GM23338 (cell line): ENCODE measurements at regions not wholly inside any gene's neighbourhood (a gene's known extent, or its start where the extent isn't known, plus 50 kb on each side); places are given as distances from the start of the nearest gene placed in this dataset.
A peak's percentile ranks its signal among the peaks of the same experiment; 100 is the strongest.

Experiments
- ATAC-seq: fragments of 200-7000 bp; cut with Tn5 transposase; 3 replicates; pipeline ENCODE4 v1.9.1; 2020
- DNase-seq: peaks from one replicate; pipeline ENCODE4 v3.0.0-alpha.2; 2015; ENCODE audit warnings: low spot score
- H2AFZ ChIP-seq: fragments of 200-600 bp; sonication (generic); 2 replicates; pipeline ENCODE4 v1.8.0; 2016; ENCODE audit warnings: antibody characterized with exemption, mild to moderate bottlenecking, moderate library complexity
- H3F3A ChIP-seq: fragments of 200-600 bp; sonication (generic); replicated peaks from 2 replicates; pipeline ENCODE4 v1.8.0; 2017; ENCODE audit warnings: antibody characterized with exemption, mixed run types, low read depth
- H3K27ac ChIP-seq: fragments of 200-600 bp; sonication (generic); 2 replicates; pipeline ENCODE4 v1.6.1; 2016; ENCODE audit warnings: low read depth
- H3K27me3 ChIP-seq: fragments of 200-600 bp; sonication (generic); 2 replicates; pipeline ENCODE4 v1.8.0; 2016; ENCODE audit warnings: mild to moderate bottlenecking, mixed run types, moderate library complexity; ENCODE audit not compliant: insufficient read depth
- H3K36me3 ChIP-seq: fragments of 200-600 bp; sonication (generic); 2 replicates; pipeline ENCODE4 v1.8.0; 2016; ENCODE audit warnings: mild to moderate bottlenecking; ENCODE audit not compliant: insufficient read depth
- H3K4me1 ChIP-seq: fragments of 200-600 bp; sonication (generic); 2 replicates; pipeline ENCODE4 v1.8.0; 2016; ENCODE audit warnings: mild to moderate bottlenecking, moderate library complexity; ENCODE audit not compliant: insufficient read depth
- H3K4me2 ChIP-seq: fragments of 200-600 bp; sonication (generic); 2 replicates; pipeline ENCODE4 v1.7.1; 2017; ENCODE audit warnings: mixed run types
- H3K4me3 ChIP-seq: fragments of 200-600 bp; sonication (generic); 2 replicates; pipeline ENCODE4 v1.6.1; 2016; ENCODE audit warnings: mixed run types
- H3K79me2 ChIP-seq: fragments of 200-600 bp; sonication (generic); replicated peaks from 2 replicates; pipeline ENCODE4 v1.8.0; 2017; ENCODE audit warnings: mild to moderate bottlenecking; ENCODE audit not compliant: insufficient read depth
- H3K9me2 ChIP-seq: fragments of 200-600 bp; sonication (generic); 2 replicates; pipeline ENCODE4 v1.8.0; 2017; ENCODE audit not compliant: insufficient read depth
- H4K20me1 ChIP-seq: fragments of 200-600 bp; sonication (generic); replicated peaks from 2 replicates; pipeline ENCODE4 v1.8.0; 2017; ENCODE audit warnings: mild to moderate bottlenecking; ENCODE audit not compliant: insufficient read depth
- H3K27ac Mint-ChIP-seq: 2 replicates; pipeline ENCODE4 v1.8.0; 2020; ENCODE audit warnings: inconsistent platforms, mild to moderate bottlenecking, moderate library complexity, mixed read lengths
- H3K27me3 Mint-ChIP-seq: 3 replicates; pipeline ENCODE4 v1.8.0; 2022; ENCODE audit warnings: low read depth, mild to moderate bottlenecking, moderate library complexity, mixed read lengths, inconsistent platforms; ENCODE audit not compliant: insufficient read depth, poor library complexity
- H3K36me3 Mint-ChIP-seq: 3 replicates; pipeline ENCODE4 v1.8.0; 2021; ENCODE audit warnings: low read depth, mild to moderate bottlenecking, inconsistent platforms, moderate library complexity, mixed read lengths
- H3K4me1 Mint-ChIP-seq: 3 replicates; pipeline ENCODE4 v1.8.0; 2020; ENCODE audit warnings: mild to moderate bottlenecking, inconsistent platforms, mixed read lengths
- H3K4me3 Mint-ChIP-seq: 3 replicates; pipeline ENCODE4 v1.8.0; 2021; ENCODE audit warnings: moderate library complexity, mild to moderate bottlenecking, inconsistent platforms, mixed read lengths
- H3K9me3 Mint-ChIP-seq: 3 replicates; pipeline ENCODE4 v1.8.0; 2020; ENCODE audit warnings: moderate library complexity, mild to moderate bottlenecking, inconsistent platforms, mixed read lengths
- CTCF ChIP-seq, 2 experiments: fragments of 200-600 bp in 1 of 2; sonication (generic) in 1 of 2; conservative IDR thresholded peaks; 2 replicates each; pipeline versions ENCODE4 v1.5.1 to v1.6.1; 2016 to 2017; ENCODE audit warnings: antibody characterized with exemption in 2 of 2, low read depth in 2 of 2, mild to moderate bottlenecking in 2 of 2, moderate library complexity in 1 of 2
- EZH2 ChIP-seq: fragments of 200-600 bp; sonication (generic); IDR thresholded peaks from one replicate; pipeline ENCODE4 v1.8.0; 2017; ENCODE audit warnings: antibody characterized with exemption, mild to moderate bottlenecking, low read depth; ENCODE audit not compliant: unreplicated experiment
- REST ChIP-seq: IDR thresholded peaks from one replicate; pipeline ENCODE4 v1.6.1; 2018; ENCODE audit warnings: antibody characterized with exemption; ENCODE audit not compliant: unreplicated experiment
- STAT1 ChIP-seq: IDR thresholded peaks from one replicate; pipeline ENCODE4 v1.6.1; 2016; ENCODE audit warnings: antibody characterized with exemption; ENCODE audit not compliant: unreplicated experiment

- TF ChIP-seq REST (no peak), CTCF (conservative IDR thresholded peaks at IDR 0.05; ENCODE audit: low read depth in 2 of 2) (peak; percentile 22 to 62; a peak in 3 of 4 replicates)
Measured at GRCh38 chr2:120949027-120949956, 213.6 kb downstream of the GLI2 start.

GRCh38 chr2:120949957-120950590 lies 214.4 kb downstream of the GLI2 start:
- Mint-ChIP-seq H3K9me3 (no peaks in the 10 kb centered on the region), H3K4me1 (no peaks in the 10 kb centered on the region; the same call in 1 of the 3 replicates), H3K27me3 (peaks cover 6% of the 10 kb centered on the region), H3K4me3 (no peak overlapping the region), H3K36me3 (peaks cover 3% of the 10 kb centered on the region; the same call in 1 of the 3 replicates), H3K27ac (no peak overlapping the region)
- Histone ChIP-seq H3K27ac (no peak overlapping the region), H3K36me3 (no peaks in the 10 kb centered on the region), H3K4me2 (no peak overlapping the region), H3F3A (no peaks in the 10 kb centered on the region), H3K4me3 (no peak overlapping the region), H3K27me3 (no peaks in the 10 kb centered on the region), H3K9me2 (no peaks in the 10 kb centered on the region), H3K79me2 (peaks cover 5% of the 10 kb centered on the region), H2AFZ (no peak overlapping the region), H3K4me1 (no peaks in the 10 kb centered on the region), H4K20me1 (peaks cover 16% of the 10 kb centered on the region)
- DNase-seq (no peak), ATAC-seq (no peak)
- TF ChIP-seq EZH2 (no peak), STAT1 (no peak)

More at GRCh38 chr2:120949027-120949956, 213.6 kb downstream of the GLI2 start:
- no peak overlapping the region for H3K27ac Mint-ChIP-seq
- Histone ChIP-seq H2AFZ (no peak overlapping the region), H3K79me2 (peaks cover 5% of the 10 kb centered on the region), H3K4me2 (no peak overlapping the region), H3K27ac (no peak overlapping the region), H3K36me3 (no peaks in the 10 kb centered on the region), H3K4me3 (no peak overlapping the region), H3K27me3 (no peaks in the 10 kb centered on the region), H4K20me1 (peaks cover 16% of the 10 kb centered on the region), H3K9me2 (no peaks in the 10 kb centered on the region), H3F3A (no peaks in the 10 kb centered on the region), H3K4me1 (no peaks in the 10 kb centered on the region)
- peak; percentile 30 for ATAC-seq
- H3K4me3 Mint-ChIP-seq, result no peak overlapping the region
- peaks cover 3% of the 10 kb centered on the region; the same call in 1 of the 3 replicates for H3K36me3 Mint-ChIP-seq
- peak; percentile 28 for DNase-seq
- H3K4me1 Mint-ChIP-seq, result no peaks in the 10 kb centered on the region; the same call in 1 of the 3 replicates
- H3K27me3 Mint-ChIP-seq, result peaks cover 6% of the 10 kb centered on the region
- H3K9me3 Mint-ChIP-seq, result no peaks in the 10 kb centered on the region
